COLO668 (cell line): ENCODE measurements at regions not wholly inside any gene's neighbourhood (a gene's known extent, or its start where the extent isn't known, plus 50 kb on each side); places are given as distances from the start of the nearest gene placed in this dataset.
"Not testable (repeated sequence)": the region's sequence is repeated elsewhere in the genome, so short reads cannot be mapped to it uniquely, and the experiment has no call there.

Experiments used
- DNase-seq: peaks from one replicate; lab custom pipeline; 2025; ENCODE audit not compliant: unreplicated experiment; lab: John Stamatoyannopoulos, UW

DNA sequence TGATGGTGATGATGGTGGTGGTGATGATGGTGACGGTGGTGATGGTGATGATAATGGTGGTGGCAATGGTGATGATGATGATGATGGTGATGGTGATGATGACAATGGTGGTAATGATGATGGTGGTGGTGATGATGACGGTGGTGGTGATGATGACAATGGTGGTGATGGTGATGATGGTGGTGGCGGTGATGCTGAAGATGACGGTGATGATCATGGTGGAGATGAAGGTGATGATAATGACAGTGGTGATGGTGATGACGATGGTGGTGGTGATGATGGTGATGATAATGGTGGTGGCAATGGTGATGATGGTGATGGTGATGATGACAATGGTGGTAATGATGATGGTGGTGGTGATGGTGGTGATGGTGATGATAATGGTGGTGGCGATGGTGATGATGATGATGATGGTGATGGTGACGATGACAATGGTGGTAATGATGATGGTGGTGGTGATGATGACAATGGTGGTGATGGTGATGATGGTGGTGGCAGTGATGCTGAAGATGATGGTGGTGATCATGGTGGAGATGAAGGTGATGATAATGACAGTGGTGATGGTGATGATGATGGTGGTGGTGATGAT lies 283.0 kb downstream of the FOXL1 start:
- DNase-seq = not testable (repeated sequence)

DNA sequence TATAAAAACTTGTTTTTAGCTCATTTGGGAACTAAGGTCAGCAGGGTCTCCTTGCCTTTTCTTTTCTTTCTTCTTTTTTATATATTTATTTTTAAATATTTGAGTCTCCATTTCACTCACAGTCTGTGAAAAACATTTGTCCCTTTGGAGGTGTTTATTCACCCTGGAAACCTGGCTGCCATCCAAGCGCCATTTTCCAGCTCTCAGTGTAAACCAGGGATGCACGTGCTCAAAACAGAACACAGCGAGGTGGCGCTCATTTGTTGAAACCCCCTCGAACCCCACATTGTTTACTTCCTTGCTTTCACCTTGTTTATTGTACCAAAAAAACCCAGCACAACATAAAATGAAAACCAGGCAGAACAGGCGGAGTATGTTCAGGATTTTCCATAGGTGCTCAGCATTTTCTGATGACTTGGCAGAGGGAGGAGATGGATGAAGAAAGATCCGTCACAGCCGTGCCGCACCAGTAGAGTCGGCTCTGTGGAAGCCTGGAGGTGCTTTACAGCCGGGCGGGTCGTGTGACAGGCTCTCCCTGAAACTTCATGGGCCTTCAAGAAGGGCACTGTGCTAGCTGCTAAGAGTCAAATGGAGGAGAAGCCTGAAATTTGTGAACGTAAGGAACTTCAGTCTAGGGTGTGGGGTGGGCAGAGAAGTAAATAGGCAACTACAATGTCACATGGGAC lies 284.4 kb downstream of the FOXL1 start:
- DNase-seq = peak; percentile 47

DNA sequence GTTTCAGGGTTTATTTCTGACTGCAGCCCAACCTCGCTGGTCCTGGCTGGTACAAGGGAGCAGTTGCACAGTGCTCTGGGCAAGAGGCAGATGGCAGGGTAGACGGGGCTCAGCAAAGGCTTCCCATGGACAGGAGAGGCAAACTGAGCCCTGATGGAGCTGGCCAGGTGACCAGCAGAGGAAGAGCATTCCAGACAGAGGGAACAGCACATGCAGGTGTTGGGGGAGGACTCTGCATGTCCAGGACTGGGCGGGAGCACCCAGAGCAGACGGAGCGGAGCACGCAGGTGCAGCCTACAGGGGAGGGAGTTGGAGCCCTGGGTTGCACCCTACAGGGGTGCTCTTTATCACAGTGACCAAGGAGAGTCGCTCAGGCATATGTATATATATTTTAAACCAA lies 285.3 kb downstream of the FOXL1 start:
- DNase-seq = no peak

DNA sequence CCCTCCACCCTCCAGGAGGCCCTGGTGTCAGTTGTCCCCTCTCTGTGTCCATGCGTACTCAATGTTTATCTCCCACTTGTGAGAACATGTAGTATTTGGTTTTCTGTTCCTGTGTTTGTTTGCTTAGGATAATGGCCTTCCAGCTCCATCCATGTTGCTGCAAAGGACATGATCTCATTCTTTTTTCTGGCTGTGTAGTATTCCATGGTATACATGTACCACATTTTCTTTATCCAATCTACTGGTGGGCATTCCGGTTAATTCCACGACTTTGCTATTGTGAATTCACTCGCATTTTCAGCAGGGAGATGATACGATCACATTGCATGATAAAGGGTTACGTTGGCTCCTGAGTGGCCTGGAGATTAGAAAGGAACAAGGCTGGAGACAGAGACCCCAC lies 286.2 kb downstream of the FOXL1 start:
- no peak for DNase-seq

DNA sequence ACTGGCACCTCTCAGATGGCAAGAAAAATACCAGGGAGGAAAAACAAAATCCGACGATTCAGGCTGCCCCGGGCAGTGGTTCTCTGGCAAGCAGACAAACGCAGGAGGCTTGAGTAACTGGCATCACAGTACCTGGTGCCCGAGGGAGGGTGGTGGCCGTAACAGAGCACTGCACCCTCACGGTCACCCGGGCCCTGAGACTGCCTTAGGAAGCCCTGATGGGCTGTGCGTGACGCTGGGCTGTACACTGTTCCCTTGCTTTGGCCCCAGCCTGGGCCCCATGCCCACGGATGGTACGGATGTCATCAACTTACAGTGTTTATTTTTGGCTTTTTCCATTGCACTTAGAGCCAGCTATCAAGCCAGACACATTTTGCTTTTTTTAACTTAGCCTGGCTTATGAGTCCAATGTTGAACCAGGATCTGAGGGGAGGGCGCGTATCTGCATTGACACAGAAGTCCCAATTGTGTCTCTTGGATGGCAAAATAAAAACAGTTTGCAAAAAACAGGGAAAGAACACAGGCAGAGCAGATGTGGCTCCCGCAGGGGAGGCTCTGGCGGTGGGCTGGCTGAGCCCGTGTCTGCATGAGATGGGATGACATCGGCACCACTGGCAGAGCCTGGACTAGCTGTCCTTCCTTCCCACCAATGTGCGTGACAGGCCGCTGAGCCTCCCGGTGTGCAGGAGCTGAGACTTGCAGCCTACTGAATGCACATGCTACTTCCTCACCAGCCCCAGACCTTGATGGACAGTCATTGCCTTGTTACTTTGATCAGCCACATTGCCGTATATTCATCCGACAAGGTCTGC lies 287.7 kb downstream of the FOXL1 start:
- DNase-seq = no peak

DNA sequence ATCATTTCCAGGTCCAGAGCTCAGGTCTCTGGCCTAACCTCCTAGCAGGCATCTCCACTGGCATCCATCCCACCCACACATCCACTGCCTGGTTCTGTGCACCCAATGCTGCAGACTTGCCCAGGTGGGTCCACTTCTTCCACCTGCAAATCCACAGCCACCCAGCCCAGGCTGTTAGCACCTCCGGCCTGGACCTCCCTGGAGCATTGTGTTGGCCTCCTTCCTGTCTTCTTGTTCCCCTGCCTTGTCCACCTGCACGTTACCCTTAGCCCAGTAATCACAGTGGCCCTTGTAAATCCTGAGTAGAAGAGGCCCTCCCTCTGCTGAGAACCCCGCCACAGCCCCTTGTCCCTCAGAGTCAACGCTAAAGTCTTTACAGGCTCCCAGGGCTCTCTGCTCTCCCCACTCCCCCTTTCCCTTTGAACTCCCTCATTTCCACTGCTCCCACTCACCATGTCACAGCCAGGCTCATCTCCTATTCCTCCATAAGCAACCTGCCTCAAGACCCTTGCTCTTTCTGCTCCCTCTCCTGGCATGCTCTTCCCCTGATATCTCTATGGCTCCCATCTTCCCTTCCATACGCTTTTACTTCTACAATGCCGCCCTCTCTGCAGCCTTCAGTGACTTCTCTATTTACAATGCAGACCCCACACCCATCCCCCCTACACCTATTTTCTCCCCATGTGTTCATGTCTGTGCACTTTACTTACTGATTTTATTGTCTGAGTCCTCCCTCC lies 288.8 kb downstream of the FOXL1 start:
- DNase-seq = no peak

DNA sequence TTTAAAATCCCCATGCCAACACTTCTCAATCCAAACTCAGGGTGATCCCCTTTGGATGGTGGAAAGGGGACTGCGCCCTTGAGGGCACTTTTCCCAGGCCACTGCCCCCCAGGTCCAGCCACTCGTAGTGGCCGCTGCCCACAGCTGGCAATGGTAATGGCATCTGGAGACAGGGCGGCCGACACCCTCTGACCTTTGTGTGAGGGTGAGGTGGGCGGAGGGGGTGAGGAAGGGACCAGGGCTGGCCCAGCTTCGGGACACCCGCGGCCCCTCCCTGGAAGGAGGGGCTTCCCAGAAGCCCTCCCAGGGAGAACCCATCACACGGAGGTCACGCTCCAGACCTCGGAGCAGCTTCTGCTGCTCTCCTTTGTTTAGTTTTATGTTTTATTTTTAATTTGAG lies 289.7 kb downstream of the FOXL1 start:
- DNase-seq = no peak

DNA sequence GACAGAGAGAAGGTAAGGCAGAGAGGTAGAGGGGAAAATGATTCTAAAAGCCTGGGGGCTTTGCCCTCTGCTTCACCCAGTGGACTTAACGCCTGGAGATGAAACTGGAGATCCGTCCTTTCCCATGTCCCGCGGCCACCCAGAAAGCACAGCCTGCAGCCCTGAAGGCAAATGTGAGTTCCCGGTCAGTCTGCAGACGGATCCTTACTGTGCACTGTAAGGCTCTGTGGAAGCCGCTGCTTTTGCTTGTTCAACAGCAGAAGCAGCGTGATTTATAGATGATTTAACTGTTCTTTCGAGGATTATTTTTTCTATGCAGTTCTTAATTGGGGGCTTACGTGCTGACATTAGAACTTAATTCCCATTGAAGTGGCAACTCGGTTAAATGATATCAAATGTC lies 290.4 kb downstream of the FOXL1 start:
- DNase-seq = no peak

DNA sequence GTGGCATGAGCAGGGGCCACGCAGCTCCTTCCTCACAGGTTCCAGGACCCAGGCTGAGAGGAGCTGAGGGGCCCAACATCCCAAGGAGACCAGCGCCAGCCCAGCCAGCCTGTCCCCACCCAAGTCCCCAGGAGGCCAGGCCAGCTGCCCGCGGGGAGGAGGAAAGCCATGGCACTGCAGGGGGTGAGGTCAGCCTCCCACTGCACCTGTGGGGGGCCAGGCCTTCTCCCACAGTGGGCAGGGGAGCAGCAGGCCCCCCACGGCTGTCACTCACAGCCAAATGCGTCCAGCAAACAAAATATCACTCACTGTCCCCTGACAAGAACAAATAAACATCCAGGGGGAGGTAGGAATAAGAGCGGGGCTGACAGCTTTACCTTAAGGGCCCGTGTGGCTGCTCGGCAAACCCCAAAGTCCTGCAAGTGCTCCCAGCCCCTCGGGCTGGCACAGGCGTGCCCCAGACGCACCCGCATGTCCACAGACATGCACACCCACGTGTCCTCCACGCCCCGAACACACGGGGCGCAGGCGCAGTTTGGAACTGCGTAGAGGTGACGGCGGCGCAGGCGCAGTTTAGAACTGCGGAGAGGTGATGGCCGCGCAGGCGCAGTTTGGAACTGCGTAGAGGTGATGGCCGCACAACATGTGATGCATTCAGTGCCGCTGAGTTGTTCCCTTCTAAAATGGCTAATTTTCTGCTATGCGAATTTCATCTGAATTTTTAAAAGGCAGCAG lies 291.1 kb downstream of the FOXL1 start:
- no peak for DNase-seq

DNA sequence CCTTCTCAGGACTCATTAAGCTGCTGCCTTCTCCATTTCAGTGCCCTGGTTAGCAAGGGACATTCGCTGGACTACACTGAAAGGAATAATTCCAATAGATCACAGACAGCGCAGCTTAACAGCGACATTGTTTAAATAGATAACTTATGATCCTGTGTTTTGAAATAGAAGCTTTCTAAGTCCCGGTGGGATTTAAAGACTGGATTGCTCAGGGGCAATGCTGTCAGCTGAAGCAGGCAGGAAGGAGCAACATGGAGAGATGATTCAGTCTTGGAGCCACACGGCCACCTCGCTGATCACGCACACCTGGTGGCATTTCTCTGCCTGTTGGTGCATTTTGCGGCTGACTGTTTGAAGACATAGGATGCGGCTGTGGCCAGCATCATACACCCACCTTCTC lies 292.0 kb downstream of the FOXL1 start:
- DNase-seq = no peak

DNA sequence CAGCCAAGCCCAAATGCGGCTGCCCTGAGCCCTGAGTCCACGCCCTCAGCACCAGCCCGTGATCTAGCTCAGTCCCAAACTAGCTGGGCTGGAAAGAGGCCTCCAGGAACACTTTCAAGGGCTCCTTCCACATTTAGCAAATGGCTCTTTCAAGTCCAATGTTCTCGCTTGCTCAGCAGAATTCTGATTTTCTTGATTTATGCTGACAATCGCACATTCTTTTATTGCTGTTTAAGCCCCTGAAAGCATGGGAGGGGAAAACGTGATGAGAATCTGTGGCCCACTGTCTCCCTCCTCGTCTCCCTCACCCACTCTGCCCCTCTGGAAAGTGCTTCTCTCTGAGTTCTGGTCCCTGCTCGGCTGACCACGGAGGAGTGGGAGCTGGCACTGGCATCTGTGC lies 293.8 kb downstream of the FOXL1 start:
- no peak for DNase-seq

DNA sequence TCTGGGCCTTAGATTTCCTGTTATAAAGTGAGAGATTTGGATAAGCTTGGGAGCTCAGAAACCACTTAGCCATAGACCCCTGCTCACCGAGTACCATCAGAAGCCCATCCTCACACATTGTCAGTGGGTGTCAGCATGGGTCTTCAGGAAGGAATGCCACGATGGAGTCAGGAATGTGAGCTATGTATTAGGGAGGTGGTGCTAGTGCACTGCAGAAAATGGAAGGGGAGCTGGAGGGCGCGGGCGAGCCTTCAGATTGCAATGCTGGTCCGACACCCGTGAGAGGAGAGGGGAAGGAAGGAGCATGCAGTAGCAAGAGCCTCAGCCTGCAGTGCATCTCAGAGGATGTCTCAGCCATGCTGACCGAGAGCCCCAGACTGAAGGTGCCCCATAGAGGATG lies 294.5 kb downstream of the FOXL1 start:
- DNase-seq = no peak

DNA sequence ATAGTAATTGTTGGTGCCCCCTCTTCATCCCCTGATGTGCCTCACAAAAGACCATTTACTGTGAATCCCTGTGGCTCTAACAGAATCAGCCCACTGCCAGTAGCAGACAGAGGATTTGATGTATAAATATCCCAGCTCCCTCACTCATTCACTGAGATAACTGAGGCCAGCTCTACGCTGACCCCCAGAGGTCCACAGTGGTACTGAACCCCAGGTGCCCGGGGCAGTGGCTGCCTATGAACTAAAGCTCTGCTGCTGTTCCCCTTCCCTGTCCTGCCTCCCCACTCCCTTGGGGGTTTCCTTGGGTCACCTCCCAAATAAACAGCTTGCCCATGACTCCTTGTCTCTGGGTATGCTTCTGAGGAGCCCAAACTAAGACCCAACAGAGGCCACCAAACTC lies 295.8 kb downstream of the FOXL1 start:
- DNase-seq = peak; percentile 11

DNA sequence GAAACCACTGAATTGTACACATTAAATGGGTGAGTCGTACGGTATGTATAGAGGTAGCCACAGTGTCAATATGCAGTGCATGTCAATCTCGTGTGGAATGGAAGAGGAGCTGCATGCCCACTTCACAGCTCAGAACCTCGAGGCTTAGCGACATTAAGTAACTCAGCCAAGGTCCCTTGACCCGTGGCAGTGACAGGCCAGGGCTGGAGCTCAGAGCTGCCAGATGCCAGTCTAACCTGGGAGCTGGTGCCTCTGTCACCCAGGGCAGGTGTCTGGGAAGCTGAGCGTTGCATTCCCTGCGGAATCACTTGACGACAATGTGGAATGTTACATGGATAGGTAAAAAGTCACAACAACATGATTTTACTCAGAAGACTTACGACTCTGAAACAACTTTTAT lies 298.1 kb downstream of the FOXL1 start:
- DNase-seq = no peak

DNA sequence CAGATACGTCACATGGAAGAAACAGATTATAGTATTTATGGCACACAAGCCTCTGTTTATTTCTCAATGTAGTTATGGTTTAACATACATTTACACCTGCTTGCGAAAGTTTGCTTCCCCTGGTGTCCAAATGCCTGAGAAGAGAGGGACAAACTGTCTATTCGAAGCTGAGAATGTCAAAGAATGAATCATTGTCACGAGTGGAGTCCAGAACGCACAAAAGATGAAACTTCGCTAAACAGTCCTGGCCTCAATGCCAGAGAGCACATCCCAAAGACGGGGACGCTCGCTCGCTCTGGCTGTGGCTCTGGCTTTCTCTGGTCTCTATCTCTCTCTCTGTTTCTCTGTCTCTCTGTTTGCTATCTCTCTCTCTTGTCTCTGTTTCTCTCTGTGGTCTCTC lies 298.8 kb downstream of the FOXL1 start:
- no peak for DNase-seq

DNA sequence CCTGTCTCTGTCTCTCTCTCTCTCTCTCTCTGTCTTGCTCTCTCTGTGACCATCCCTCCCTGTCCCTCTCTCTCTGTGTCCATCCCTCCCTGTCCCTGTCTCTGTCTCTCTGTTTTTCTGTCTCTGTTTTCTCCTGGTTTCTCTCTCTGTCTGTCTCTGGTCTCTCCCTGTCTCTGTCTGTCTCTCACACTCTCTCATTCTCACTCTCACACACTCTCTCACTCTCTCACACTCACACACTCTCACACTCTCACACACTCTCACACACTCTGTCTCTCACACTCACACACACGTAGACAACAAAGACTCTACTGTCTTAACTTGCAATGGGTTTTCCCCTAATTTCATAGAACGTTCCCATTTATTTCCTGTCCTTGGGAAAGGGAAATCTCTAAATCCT lies 299.5 kb downstream of the FOXL1 start:
- DNase-seq = no peak

DNA sequence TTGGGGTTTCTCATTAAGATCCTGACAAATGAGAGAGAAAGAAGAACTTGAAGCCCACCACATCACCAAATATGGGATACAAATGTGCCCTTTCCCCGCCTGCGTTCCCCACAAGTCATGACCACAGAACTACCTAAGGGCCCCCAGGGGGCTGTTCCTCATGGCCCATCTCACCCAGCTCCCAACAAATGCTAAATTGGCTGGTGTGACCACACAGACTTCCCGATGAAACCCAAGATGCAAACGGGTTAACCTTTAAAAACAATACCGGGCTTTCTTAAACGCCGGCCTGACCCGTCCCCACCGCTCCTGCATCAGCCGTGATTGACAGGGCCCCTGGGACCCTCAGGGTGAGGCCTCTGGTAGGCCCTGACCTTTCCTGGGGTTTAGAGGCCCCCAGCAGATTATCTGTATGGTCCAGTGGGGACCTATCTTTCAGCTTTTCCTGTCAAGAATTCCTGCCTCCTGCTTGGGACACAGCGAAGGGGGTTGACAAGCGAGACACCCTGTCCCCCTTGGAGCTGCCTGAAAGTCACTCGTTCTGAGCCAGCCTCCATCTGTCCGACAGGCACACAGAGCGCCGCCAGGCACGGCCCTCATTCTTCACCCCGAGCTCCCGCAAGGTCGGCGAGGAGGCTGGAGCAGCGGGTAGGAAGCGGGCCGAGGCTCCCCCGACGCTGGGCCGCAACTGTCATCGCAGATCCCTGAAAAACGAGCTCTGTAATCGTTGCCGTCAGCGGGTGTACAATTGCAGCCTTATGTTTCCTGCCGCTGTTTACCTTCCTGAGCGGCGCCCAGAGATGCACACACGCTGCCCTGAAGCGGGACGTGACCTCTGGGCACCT lies 300.1 kb downstream of the FOXL1 start:
- no peak for DNase-seq

DNA sequence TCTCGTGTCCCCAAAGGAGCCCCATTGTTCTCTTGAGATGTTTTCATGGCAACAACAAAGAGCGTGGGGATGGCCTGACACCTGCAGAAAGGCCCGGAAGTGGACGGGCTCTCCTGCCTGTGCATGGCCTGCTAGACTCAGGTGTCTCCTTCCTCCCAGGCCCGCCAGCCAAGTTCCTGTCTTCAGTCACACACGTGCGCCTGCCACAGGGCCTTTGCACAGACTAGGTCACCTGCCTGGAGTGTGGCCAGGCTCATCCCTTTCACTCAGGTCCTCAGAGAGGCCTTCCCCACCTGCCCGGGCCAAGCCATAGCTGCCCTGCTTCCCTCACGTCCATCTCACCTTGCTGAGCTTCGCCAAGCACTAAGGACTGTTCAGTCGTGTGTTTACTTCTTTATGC lies 300.9 kb downstream of the FOXL1 start:
- no peak for DNase-seq

DNA sequence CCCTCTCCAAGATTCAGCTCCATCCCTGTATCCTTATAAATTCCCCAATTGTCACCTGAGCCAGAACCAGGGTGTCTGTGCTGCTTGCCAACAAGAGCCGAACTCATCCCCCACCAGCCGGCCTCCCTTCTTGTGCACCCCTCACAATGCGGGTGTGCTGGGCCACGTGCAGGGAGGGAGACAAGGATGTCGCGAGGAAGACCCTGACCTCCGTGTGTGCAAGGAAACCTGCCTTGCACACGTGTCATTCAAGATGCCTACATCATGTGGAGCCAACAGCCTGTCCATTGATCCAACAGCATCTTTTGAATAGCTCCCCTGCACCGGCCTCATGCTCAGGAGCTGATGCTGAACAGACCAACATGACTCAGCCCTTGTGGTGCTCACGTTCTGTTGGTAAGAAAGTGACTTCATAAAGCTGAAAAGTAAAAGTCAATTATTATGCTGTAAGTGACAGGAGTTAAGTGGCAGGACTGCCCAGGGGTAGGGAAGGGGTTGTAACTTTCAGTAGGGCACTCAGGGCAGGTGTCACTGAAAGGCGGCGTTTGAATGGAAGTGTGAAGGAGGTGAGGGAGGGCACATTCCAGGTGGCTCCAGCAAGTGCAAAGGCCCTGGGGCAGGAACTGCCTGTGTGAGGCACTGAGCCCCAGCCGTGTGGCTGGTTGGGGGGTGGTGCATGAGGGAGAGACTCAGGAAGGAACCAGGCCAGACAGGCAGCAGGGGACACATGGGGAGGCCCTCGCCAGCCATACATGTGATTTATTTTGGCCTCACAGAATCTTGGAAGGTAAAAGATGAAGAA lies 302.2 kb downstream of the FOXL1 start:
- DNase-seq = no peak
